HG02885 (cell line): ENCODE measurements at regions not wholly inside any gene's neighbourhood (a gene's known extent, or its start where the extent isn't known, plus 50 kb on each side); places are given as distances from the start of the nearest gene placed in this dataset.
A peak's percentile ranks its signal among the peaks of the same experiment; 100 is the strongest.
"Not testable (repeated sequence)": the region's sequence is repeated elsewhere in the genome, so short reads cannot be mapped to it uniquely, and the experiment has no call there.

ENCODE experiments used
- ATAC-seq: cut with Tn5 transposase; IDR thresholded peaks from one replicate; pipeline ENCODE4 v1.9.1; 2021; ENCODE audit warnings: mild to moderate bottlenecking; ENCODE audit not compliant: unreplicated experiment, poor library complexity

DNA sequence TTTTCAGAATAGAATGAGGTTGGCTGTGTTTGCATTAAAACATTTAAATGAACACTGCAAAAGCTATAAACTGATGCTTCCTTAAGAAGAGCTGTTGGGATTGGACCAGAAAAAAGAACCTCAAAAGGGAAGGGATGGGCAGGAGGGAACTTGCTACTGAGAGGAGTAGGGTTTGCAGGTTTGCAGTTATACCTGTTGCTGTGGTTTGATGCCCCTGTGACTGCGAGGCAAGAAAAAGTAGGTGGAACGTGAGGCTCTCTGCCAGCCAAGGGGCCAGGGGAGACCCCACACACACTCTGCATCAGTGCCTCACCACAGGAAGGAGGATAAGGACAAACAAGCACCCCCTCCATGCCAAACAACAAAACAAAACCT is 197.2 kb downstream of the BCAS1 start:
- no peak for ATAC-seq

DNA sequence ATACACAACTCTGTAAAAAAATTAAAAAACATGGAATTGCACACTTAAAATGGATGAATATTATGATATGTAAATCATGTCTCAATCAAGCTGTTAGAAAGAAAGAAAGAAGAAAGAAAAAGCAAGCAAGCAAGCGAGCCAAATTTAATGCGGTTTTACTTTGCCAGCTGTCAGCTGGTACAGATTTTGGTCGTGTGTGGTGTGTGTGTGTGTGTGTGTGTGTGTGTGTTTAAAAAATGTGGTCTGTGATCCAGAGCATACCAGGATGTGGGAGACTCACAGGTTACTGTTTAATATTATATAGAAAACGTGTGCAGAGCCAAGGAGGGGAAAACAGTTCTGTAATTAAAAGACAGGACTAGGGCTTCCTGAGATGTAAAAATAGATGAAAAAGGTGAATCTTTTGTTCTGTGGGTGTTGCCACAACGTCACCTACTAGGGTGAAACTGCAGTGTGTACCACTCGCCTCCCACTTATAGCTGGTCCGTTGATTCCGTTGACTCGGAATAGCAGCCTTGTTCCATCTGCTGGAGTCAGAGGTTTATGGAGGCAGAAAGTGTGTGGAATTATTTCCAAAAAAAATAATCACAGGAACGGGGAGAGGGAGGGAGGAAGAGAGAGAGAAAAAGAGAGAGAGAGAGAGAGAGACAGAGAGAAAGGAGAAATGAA is 197.7 kb downstream of the BCAS1 start:
- no peak for ATAC-seq

- ATAC-seq = no peak
Measured at GRCh38 chr20:53872081-53872541, 198.3 kb downstream of the BCAS1 start.

GRCh38 chr20:53871541-53871940 is 198.9 kb downstream of the BCAS1 start:
- no peak for ATAC-seq

DNA sequence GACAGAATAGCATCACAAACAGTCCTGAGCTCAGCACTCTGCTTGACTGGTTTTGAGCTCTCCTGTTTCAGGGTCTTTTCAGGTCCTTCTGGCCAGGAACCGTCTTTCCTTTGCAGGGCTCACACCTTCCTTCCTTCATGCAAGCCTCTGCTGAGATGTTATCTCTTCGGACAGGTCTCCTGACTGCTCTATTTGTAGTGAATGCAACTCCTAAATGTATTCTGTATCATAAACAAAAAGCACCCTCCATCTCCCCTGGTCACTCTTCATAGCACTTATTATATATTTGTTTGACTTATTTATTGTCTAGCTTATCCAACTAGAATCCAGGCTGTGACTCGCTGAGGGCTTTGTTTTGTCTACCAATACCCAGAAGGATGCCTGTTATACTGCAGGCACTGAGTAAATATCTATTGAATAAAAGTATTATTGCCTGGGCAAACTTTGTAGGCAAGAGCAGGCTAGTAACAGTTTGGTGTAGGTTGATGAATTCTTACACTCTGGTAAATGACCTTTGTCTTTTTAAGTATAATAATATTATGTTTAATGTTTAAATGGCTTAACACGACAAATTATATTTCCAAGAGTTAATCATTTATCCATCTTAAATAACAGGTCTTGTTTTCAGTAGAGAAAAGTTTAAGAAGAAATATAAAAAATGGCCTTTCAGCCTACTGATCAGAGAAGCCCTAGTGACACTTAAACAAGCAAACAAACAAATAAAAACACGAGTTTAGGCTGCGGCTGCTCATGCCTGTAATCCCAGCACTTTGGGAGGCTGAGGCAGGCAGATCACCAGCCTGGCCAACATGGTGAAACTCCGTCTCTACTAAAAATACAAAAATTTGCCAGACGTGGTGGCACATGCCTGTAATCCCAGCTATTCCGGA is 199.7 kb downstream of the BCAS1 start:
- no peak for ATAC-seq

DNA sequence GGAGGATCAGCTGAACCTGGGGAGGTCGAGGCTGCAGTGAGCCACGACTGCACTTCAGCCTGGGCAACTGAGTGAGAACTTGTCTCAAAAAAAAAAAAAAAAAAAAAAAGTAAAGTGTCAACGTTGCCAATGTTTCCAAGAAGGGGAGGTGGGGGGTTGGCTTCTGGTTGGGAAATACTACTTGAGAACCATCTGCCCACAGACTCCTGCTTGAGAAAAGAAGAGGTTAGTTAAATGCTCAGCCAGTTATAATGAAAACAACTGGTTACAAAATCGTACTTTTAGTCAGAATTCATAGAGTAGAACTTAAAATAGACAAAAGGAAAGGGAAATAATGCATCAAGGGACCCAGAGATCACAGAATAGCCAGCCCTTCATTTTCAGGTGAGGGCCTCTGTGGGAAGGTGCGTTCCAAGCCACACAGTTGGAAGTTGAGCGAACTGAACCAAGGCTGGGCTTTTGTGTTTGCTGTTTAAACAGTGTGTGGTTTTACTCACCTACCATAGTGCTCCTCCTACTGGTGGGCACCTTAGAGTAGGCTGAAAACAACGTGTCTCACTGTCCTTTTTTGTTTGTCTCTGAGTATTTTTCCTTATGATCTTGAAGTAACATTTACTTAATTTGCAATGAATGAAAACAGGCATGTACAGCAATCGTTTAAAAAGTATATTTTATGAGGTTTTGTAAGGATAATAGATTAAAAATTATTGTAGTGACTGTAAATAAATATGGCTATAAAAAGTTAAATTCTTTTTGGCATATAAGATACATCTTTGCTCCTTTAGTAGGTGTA is 200.7 kb downstream of the BCAS1 start:
- peak; percentile 56 for ATAC-seq

- no peak for ATAC-seq
Measured at GRCh38 chr20:53867741-53868351, 202.5 kb downstream of the BCAS1 start.

GRCh38 chr20:53866794-53867740 is 203.3 kb downstream of the BCAS1 start:
- ATAC-seq = peak; percentile 55

DNA sequence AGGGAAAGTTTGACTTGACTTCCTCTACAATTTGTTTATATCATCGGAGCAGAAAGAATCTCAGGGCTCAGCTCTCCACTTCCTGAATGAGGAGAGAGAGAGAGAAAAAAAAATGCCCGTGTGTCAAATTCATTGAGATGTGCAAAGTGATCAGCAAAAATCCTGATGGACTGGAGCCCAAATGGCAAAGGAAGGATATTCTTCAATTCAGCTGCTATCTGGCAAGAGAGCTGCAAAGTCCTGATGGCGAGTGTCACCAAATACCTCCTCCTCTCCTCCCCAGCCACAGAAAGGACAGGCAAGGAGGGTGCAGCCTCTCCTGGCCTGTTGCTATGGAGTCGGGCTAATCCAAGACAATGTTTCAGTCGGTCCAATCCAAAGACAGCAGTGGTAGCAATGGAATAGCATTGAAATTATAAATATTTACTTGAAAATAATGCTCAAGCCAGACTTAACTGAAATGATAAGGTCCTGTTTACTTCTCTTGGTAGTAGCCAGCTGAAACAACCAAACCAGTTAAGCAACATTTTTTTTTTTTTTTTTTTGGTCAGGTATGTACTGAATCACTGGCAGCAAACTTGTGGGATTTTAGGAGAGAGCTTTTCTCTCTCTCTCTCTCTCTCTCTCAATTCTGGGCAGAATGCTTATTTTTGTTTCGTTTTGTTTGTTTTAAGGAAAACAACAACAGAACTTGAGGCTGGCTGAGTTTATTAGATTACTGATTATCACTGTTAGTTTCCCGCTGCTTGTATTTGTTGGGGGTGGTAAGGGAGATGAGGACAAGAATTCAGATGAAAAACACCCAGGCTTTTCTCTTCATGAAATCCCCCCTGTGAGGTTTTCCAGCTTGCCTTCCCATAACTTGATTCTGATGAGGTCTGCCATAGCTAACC is 204.2 kb downstream of the BCAS1 start:
- no peak for ATAC-seq

- not testable (repeated sequence) for ATAC-seq
Measured at GRCh38 chr20:53864765-53865683, 205.4 kb downstream of the BCAS1 start.

DNA sequence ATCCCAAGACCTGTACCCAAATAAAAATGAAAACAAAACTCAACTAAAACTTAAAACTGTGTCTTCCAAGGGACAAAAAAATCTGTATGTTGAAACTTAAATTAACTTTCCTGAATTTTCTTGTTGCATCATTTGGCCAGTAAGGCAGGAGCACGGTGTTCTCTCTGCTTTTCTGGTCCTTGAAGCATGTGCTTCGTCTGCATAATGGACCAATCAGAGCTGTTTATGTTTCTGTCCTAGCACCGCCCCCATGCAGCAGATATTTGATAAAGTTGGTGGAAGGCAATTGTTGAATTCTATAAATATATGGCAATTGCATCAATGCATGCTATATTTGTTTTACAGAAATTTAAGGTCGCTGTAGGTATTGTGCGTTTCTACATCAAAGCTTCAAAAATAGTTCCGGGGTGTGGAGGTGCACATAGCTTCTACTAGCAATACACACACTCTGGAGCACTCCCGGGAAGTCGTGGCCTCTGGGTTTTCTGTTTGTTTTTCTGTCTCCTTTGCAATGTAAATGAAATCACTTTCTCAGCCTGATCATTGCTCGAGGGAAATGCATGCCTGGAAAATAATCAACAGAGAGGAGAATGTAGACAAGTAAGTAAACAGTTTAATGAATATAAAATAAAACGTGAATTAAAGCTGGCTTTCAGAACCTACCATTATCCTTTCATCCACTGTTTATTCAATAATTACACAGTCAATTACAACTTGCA is 206.3 kb downstream of the BCAS1 start:
- not testable (repeated sequence) for ATAC-seq

DNA sequence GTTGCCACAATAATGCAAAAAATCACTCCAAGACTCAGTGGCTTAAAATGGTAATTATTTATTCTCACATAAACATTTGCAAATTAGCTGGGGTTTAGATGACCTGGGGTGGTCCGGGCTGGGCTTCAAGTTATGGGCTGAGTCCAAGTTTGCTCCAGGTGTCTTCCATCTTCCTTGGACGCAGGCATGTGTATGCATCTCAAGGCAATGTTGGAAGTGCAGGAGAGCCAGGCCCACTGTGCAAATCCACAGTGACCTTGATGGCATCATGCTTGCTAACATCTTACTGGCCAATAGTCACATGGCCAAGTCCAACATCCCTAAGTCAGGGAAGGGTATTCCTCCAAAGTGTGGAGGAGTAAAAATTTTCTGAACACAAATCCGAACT is 206.9 kb downstream of the BCAS1 start:
- not testable (repeated sequence) for ATAC-seq

DNA sequence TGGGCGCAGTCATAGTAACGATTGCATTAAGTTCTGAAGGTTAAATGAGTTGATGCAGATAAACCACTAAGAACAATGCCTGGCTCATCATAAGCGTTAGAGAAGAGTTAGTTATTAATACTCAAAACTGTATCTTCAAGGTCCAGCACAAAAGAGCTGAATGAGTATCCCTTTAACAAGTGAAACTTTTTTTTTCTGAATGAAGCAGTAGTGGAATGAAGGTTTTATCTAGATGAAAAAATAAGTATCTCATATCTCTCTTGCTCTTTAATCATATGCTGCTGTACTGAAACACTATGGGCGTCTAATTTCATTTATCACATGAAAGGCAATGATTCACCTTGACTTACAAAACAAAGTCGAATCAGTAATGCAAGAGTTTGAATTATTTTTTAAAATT is 207.4 kb downstream of the BCAS1 start:
- not testable (repeated sequence) for ATAC-seq

DNA sequence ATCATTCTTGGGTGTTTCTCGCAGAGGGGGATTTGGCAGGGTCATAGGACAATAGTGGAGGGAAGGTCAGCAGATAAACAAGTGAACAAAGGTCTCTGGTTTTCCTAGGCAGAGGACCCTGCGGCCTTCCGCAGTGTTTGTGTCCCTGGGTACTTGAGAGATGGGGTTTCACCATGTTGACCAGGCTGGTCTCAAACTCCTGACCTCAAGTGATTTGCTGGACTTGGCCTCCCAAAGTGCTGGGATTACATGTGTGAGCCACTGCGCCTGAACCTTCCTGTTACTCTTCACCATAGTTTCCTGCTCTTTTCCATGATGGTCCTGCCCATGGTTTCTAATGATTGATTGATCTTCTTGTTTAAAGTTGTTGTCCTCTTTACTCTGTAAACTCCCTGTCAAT is 207.9 kb downstream of the BCAS1 start:
- not testable (repeated sequence) for ATAC-seq

DNA sequence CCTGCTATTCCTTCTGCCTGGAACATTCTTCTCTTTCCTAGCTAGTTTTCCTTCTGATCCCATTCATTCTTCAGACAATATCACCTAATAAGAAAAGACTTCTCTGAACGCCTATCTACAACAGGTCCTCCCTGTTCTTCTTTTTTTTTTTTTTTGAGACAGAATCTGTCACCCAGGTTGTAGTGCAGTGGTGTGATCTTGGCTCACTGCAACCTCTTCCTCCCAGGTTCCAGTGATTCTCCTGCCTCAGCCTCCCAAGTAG is 208.3 kb downstream of the BCAS1 start:
- ATAC-seq = not testable (repeated sequence)

GRCh38 chr20:53859684-53860083 is 210.7 kb downstream of the BCAS1 start:
- ATAC-seq = no peak

- ATAC-seq = not testable (repeated sequence)
Measured at GRCh38 chr20:53859009-53859408, 211.4 kb downstream of the BCAS1 start.
